ENCODE measurements at regions not wholly inside any gene's neighbourhood (a gene's known extent, or its start where the extent isn't known, plus 50 kb on each side); places are given as distances from the start of the nearest gene placed in this dataset.

DNA sequence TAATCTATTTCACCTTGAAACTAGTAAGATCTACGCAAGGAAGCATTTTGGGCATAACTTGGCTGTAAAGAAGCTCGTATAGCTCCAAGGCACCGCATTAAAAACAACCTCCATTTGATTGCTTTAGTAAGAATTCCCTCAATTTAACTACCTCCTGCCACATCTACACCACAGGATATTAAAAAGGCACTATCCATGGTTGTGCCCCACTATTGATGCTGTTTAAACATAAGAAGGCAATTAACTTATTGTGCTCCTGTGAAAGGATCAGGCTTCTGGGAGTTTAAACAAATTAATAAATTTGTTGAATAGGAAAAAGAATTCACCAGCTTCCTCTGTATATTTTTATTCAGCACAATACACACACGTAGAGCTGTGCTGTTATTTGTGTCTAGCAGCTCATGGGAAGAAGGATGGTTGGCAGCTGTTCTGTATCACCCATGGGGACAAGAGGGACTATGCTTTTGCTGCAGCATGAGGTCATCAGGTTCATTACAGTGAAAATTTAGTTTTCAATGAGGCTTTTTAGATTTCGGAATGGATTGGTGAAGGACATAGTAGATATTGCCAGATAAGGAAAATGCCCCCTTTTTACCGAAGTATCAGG is 513.3 kb downstream of the HAO1 start:
- no peaks in the 10 kb centered on the region for H3K9me3 ChIP-seq (ENCODE audit: low read depth)
- H3K27ac ChIP-seq, result no peak overlapping the region
- no peaks in the 10 kb centered on the region for H3K36me3 ChIP-seq
- H3K4me3 ChIP-seq, result no peak overlapping the region
- TF ChIP-seq, protein P1, sequence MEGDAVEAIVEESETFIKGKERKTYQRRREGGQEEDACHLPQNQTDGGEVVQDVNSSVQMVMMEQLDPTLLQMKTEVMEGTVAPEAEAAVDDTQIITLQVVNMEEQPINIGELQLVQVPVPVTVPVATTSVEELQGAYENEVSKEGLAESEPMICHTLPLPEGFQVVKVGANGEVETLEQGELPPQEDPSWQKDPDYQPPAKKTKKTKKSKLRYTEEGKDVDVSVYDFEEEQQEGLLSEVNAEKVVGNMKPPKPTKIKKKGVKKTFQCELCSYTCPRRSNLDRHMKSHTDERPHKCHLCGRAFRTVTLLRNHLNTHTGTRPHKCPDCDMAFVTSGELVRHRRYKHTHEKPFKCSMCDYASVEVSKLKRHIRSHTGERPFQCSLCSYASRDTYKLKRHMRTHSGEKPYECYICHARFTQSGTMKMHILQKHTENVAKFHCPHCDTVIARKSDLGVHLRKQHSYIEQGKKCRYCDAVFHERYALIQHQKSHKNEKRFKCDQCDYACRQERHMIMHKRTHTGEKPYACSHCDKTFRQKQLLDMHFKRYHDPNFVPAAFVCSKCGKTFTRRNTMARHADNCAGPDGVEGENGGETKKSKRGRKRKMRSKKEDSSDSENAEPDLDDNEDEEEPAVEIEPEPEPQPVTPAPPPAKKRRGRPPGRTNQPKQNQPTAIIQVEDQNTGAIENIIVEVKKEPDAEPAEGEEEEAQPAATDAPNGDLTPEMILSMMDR (IDR thresholded peaks at IDR 0.05; ENCODE audit: low read depth, low read length), result no peak
- no peak for DNase-seq (ENCODE audit: low read depth in 1 of 2, low spot score in 1 of 2)
- no peaks in the 10 kb centered on the region for H3K4me1 ChIP-seq (ENCODE audit: low read depth)
- H3K27me3 ChIP-seq, result no peaks in the 10 kb centered on the region

DNA sequence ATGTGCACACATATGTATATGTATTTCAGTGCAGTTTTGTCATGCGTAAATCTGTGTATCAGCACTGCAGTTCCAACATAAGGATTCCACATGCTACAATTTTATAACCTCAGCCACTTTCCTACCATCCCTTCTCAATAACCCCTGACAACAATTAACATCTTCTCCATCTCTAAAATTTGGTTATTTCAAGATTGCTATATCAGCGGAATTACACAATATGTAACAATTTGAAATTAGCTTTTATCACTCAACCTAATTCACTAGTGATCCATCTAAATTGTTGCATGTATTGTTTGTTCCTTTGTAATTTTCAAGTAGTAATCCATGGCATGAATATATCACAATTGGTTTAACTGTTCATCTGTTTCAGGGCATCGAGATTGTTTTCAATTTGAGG is 511.3 kb downstream of the HAO1 start:
- H3K36me3 ChIP-seq, result no peaks in the 10 kb centered on the region
- H3K27me3 ChIP-seq, result no peaks in the 10 kb centered on the region
- no peaks in the 10 kb centered on the region for H3K4me1 ChIP-seq (ENCODE audit: low read depth)
- H3K4me3 ChIP-seq, result no peak overlapping the region
- TF ChIP-seq, protein P1 (IDR thresholded peaks at IDR 0.05; ENCODE audit: low read depth, low read length), result no peak
- no peak overlapping the region for H3K27ac ChIP-seq
- no peaks in the 10 kb centered on the region for H3K9me3 ChIP-seq (ENCODE audit: low read depth)
- no peak for DNase-seq (ENCODE audit: low read depth in 1 of 2, low spot score in 1 of 2)

DNA sequence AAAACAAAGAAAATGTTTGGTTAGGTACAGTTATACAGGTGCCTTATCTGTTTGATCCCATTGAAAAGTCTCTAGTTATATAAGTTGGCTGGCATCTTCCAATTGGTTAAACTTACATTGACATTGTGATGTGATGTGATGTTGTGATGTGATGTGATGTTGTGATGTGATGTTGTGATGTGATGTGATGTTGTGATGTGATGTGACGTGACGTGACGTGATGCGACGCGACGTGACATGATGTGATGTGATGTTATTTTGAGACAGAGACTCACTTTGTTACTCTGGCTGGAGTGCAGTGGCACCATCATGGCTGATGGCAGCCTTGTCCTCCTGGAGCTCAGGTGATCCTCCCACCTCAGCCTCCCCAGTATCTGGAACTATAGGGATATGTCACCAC is 507.6 kb downstream of the HAO1 start:
- H3K27ac ChIP-seq, result no peak overlapping the region
- no peak overlapping the region for H3K4me3 ChIP-seq
- H3K9me3 ChIP-seq (ENCODE audit: low read depth), result no peaks in the 10 kb centered on the region
- TF ChIP-seq, protein P1 (IDR thresholded peaks at IDR 0.05; ENCODE audit: low read depth, low read length), result no peak
- H3K36me3 ChIP-seq, result no peaks in the 10 kb centered on the region
- DNase-seq (ENCODE audit: low read depth in 1 of 2, low spot score in 1 of 2), result no peak
- H3K4me1 ChIP-seq (ENCODE audit: low read depth), result no peaks in the 10 kb centered on the region
- H3K27me3 ChIP-seq, result no peaks in the 10 kb centered on the region

DNA sequence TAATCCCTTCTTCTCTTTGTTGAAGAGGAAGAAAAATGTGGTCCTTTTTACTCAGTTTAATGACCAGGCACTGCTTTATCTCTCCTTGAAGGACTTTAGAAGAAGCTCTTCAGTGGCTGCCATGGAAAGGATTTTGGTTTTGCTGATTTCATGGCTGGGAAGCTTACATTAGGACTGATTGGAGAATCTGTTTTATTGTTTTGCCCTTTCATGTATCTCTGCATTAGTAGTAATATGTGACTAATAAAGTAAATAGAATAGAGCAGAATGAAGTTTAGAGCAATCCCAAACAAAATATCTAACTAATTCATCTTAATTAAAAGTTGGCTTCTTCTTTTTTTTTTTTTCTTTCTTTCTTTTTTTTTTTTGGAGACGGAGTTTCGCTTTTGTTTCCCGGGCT is 502.9 kb downstream of the HAO1 start:
- Histone ChIP-seq H3K27ac (no peak overlapping the region), H3K36me3 (no peaks in the 10 kb centered on the region), H3K4me3 (no peak overlapping the region), H3K27me3 (no peaks in the 10 kb centered on the region), H3K4me1 (ENCODE audit: low read depth) (no peaks in the 10 kb centered on the region), H3K9me3 (ENCODE audit: low read depth) (no peaks in the 10 kb centered on the region)
- TF ChIP-seq, protein P1 (IDR thresholded peaks at IDR 0.05; ENCODE audit: low read depth, low read length), result no peak
- no peak for DNase-seq (ENCODE audit: low read depth in 1 of 2, low spot score in 1 of 2)

DNA sequence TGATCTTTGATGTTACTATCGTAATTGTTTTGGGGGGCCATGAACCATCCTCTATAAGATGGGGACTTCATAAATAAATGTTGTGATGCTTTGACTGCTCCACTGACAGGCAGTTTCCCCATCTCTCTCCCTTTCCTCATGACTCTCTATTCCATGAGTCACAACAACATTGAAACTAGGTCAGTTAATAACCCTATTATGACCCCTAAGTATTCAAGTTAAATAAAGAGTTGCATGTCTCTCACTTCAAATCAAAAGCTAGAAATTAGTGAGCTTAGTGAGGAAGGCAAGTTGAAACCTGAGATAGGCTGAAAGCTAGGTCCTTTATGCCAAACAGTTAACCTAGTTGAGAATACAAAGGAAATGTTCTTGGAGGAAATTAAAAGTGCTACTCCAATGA is 491.0 kb downstream of the HAO1 start:
- no peak overlapping the region for H3K4me3 ChIP-seq

More for the DNA sequence above, 491.0 kb downstream of the HAO1 start:
- Histone ChIP-seq H3K27me3 (no peaks in the 10 kb centered on the region), H3K36me3 (no peaks in the 10 kb centered on the region), H3K9me3 (ENCODE audit: low read depth) (no peaks in the 10 kb centered on the region), H3K27ac (no peak overlapping the region), H3K4me1 (ENCODE audit: low read depth) (no peaks in the 10 kb centered on the region)
- DNase-seq (ENCODE audit: low read depth in 1 of 2, low spot score in 1 of 2), result no peak
- TF ChIP-seq, protein P1 (IDR thresholded peaks at IDR 0.05; ENCODE audit: low read depth, low read length), result no peak

Data from cardiac muscle cell (in vitro differentiated cells and primary cell).